ENCODE measurements at regions not wholly inside any gene's neighbourhood (a gene's known extent, or its start where the extent isn't known, plus 50 kb on each side); places are given as distances from the start of the nearest gene placed in this dataset.
"Not testable (repeated sequence)": the region's sequence is repeated elsewhere in the genome, so short reads cannot be mapped to it uniquely, and the experiment has no call there.

GRCh38 chr12:131440209-131441059 is 270.5 kb upstream of the SFSWAP start:
- WGBS (ENCODE audit: insufficient coverage) = 56% methylated on average over 1 of the region's 21 CpGs
- H3K36me3 ChIP-seq (ENCODE audit: control insufficient read depth, insufficient read depth, low read length); DNase-seq (ENCODE audit: low read depth in 4 of 6, low spot score in 6 of 6); H3K27me3 ChIP-seq (ENCODE audit: control insufficient read depth, insufficient read depth, low read length); H3K27ac ChIP-seq (ENCODE audit: low read depth, low read length); H3K4me3 ChIP-seq (ENCODE audit: low read depth, low read length); H3K9me3 ChIP-seq (ENCODE audit: control insufficient read depth, insufficient read depth, low read length): not testable (repeated sequence)
- H3K4me1 ChIP-seq (ENCODE audit: control insufficient read depth, insufficient read depth, low read length) = peaks cover 23% of the 10 kb centered on the region

- Histone ChIP-seq H3K4me3 (ENCODE audit: low read depth, low read length) (no peak overlapping the region), H3K9me3 (ENCODE audit: control insufficient read depth, insufficient read depth, low read length) (no peaks in the 10 kb centered on the region), H3K4me1 (ENCODE audit: control insufficient read depth, insufficient read depth, low read length) (peaks cover 27% of the 10 kb centered on the region), H3K36me3 (ENCODE audit: control insufficient read depth, insufficient read depth, low read length) (no peaks in the 10 kb centered on the region), H3K27me3 (ENCODE audit: control insufficient read depth, insufficient read depth, low read length) (no peaks in the 10 kb centered on the region), H3K27ac (ENCODE audit: low read depth, low read length) (no peak overlapping the region)
- WGBS (ENCODE audit: insufficient coverage) = 91% methylated on average over 4 of the region's 6 CpGs
- DNase-seq (ENCODE audit: low read depth in 4 of 6, low spot score in 6 of 6) = no peak
These were observed 269.9 kb upstream of the SFSWAP start for GRCh38 chr12:131441060-131441396.

GRCh38 chr12:131441638-131442336 is 269.1 kb upstream of the SFSWAP start:
- DNase-seq (ENCODE audit: low read depth in 4 of 6, low spot score in 6 of 6) = no peak
- Histone ChIP-seq H3K36me3 (ENCODE audit: control insufficient read depth, insufficient read depth, low read length) (no peaks in the 10 kb centered on the region), H3K27me3 (ENCODE audit: control insufficient read depth, insufficient read depth, low read length) (no peaks in the 10 kb centered on the region), H3K4me3 (ENCODE audit: low read depth, low read length) (no peak overlapping the region), H3K9me3 (ENCODE audit: control insufficient read depth, insufficient read depth, low read length) (no peaks in the 10 kb centered on the region), H3K4me1 (ENCODE audit: control insufficient read depth, insufficient read depth, low read length) (peaks cover 30% of the 10 kb centered on the region), H3K27ac (ENCODE audit: low read depth, low read length) (no peak overlapping the region)
- 69% methylated on average over 5 of the region's 9 CpGs for WGBS (ENCODE audit: insufficient coverage)

GRCh38 chr12:131442337-131442918 is 268.5 kb upstream of the SFSWAP start:
- Histone ChIP-seq H3K36me3 (ENCODE audit: control insufficient read depth, insufficient read depth, low read length) (no peaks in the 10 kb centered on the region), H3K9me3 (ENCODE audit: control insufficient read depth, insufficient read depth, low read length) (no peaks in the 10 kb centered on the region), H3K4me1 (ENCODE audit: control insufficient read depth, insufficient read depth, low read length) (peaks cover 30% of the 10 kb centered on the region), H3K27ac (ENCODE audit: low read depth, low read length) (no peak overlapping the region), H3K27me3 (ENCODE audit: control insufficient read depth, insufficient read depth, low read length) (no peaks in the 10 kb centered on the region), H3K4me3 (ENCODE audit: low read depth, low read length) (no peak overlapping the region)
- DNase-seq (ENCODE audit: low read depth in 4 of 6, low spot score in 6 of 6) = no peak
- WGBS (ENCODE audit: insufficient coverage) = 58% methylated on average over 13 of the region's 14 CpGs

- Histone ChIP-seq H3K4me3 (ENCODE audit: low read depth, low read length) (no peak overlapping the region), H3K27ac (ENCODE audit: low read depth, low read length) (no peak overlapping the region), H3K4me1 (ENCODE audit: control insufficient read depth, insufficient read depth, low read length) (peaks cover 23% of the 10 kb centered on the region), H3K36me3 (ENCODE audit: control insufficient read depth, insufficient read depth, low read length) (no peaks in the 10 kb centered on the region), H3K9me3 (ENCODE audit: control insufficient read depth, insufficient read depth, low read length) (no peaks in the 10 kb centered on the region), H3K27me3 (ENCODE audit: control insufficient read depth, insufficient read depth, low read length) (no peaks in the 10 kb centered on the region)
- DNase-seq (ENCODE audit: low read depth in 4 of 6, low spot score in 6 of 6) = no peak
- 72% methylated on average over 36 of the region's 36 CpGs for WGBS (ENCODE audit: insufficient coverage)
These were observed 267.6 kb upstream of the SFSWAP start for GRCh38 chr12:131443019-131444000.

GRCh38 chr12:131444220-131445164 is 266.4 kb upstream of the SFSWAP start:
- 90% methylated on average over 23 of the region's 24 CpGs for WGBS (ENCODE audit: insufficient coverage)
- Histone ChIP-seq H3K4me1 (ENCODE audit: control insufficient read depth, insufficient read depth, low read length) (peaks cover 16% of the 10 kb centered on the region), H3K9me3 (ENCODE audit: control insufficient read depth, insufficient read depth, low read length) (no peaks in the 10 kb centered on the region), H3K27ac (ENCODE audit: low read depth, low read length) (no peak overlapping the region), H3K36me3 (ENCODE audit: control insufficient read depth, insufficient read depth, low read length) (no peaks in the 10 kb centered on the region), H3K27me3 (ENCODE audit: control insufficient read depth, insufficient read depth, low read length) (no peaks in the 10 kb centered on the region), H3K4me3 (ENCODE audit: low read depth, low read length) (no peak overlapping the region)
- DNase-seq (ENCODE audit: low read depth in 4 of 6, low spot score in 6 of 6) = no peak

- Histone ChIP-seq H3K9me3 (ENCODE audit: control insufficient read depth, insufficient read depth, low read length) (no peaks in the 10 kb centered on the region), H3K27ac (ENCODE audit: low read depth, low read length) (no peak overlapping the region), H3K36me3 (ENCODE audit: control insufficient read depth, insufficient read depth, low read length) (no peaks in the 10 kb centered on the region), H3K4me3 (ENCODE audit: low read depth, low read length) (no peak overlapping the region), H3K27me3 (ENCODE audit: control insufficient read depth, insufficient read depth, low read length) (no peaks in the 10 kb centered on the region), H3K4me1 (ENCODE audit: control insufficient read depth, insufficient read depth, low read length) (peaks cover 16% of the 10 kb centered on the region)
- WGBS (ENCODE audit: insufficient coverage) = 65% methylated on average over 6 of the region's 13 CpGs
- DNase-seq (ENCODE audit: low read depth in 4 of 6, low spot score in 6 of 6) = no peak
These were observed 265.6 kb upstream of the SFSWAP start for GRCh38 chr12:131445184-131445774.

GRCh38 chr12:131445795-131446194 is 265.1 kb upstream of the SFSWAP start:
- H3K27ac ChIP-seq (ENCODE audit: low read depth, low read length) = no peak overlapping the region
- 40% methylated on average over 2 of the region's 12 CpGs for WGBS (ENCODE audit: insufficient coverage)
- H3K4me1 ChIP-seq (ENCODE audit: control insufficient read depth, insufficient read depth, low read length) = peaks cover 16% of the 10 kb centered on the region

More at GRCh38 chr12:131445795-131446194, 265.1 kb upstream of the SFSWAP start:
- H3K9me3 ChIP-seq (ENCODE audit: control insufficient read depth, insufficient read depth, low read length) = no peaks in the 10 kb centered on the region
- no peak overlapping the region for H3K4me3 ChIP-seq (ENCODE audit: low read depth, low read length)
- no peaks in the 10 kb centered on the region for H3K27me3 ChIP-seq (ENCODE audit: control insufficient read depth, insufficient read depth, low read length)
- DNase-seq (ENCODE audit: low read depth in 4 of 6, low spot score in 6 of 6) = peak in 1 of 6 donors; percentile 46
- no peaks in the 10 kb centered on the region for H3K36me3 ChIP-seq (ENCODE audit: control insufficient read depth, insufficient read depth, low read length)
